ENCODE measurements at regions not wholly inside any gene's neighbourhood (a gene's known extent, or its start where the extent isn't known, plus 50 kb on each side); places are given as distances from the start of the nearest gene placed in this dataset.

GRCh38 chr6:6397842-6398241, 77.4 kb upstream of the F13A1 start:
- no peaks in the 10 kb centered on the region for H3K9me3 Mint-ChIP-seq
- CTCF ChIA-PET = no interaction called here
- no peak for ATAC-seq
- no peak overlapping the region for H3K4me3 Mint-ChIP-seq
- DNase-seq (ENCODE audit: low spot score) = no peak
- no peaks in the 10 kb centered on the region for H3K36me3 Mint-ChIP-seq
- POLR2A ChIA-PET = no interaction called here
- no peaks in the 10 kb centered on the region for H3K4me1 Mint-ChIP-seq
- TF ChIP-seq E2F4 (CRISPR knock-in tag; IDR thresholded peaks at IDR 0.05; ENCODE audit: borderline replicate concordance, low read depth) = no peak
- no peak for TF ChIP-seq NFYB (CRISPR knock-in tag; conservative IDR thresholded peaks at IDR 0.05; ENCODE audit: low read depth)
- TF ChIP-seq GABPB1 (CRISPR knock-in tag; IDR thresholded peaks at IDR 0.05) = no peak
- TF ChIP-seq ZNF425 (CRISPR knock-in tag; conservative IDR thresholded peaks at IDR 0.05) = no peak
- no peak for TF ChIP-seq E2F5 (CRISPR knock-in tag; IDR thresholded peaks at IDR 0.05)
- H3K27me3 Mint-ChIP-seq (ENCODE audit: low read depth) = no peaks in the 10 kb centered on the region
- no peak overlapping the region for H3K27ac Mint-ChIP-seq

- no peaks in the 10 kb centered on the region for H3K27me3 Mint-ChIP-seq (ENCODE audit: low read depth)
- no peak for DNase-seq (ENCODE audit: low spot score)
- no peaks in the 10 kb centered on the region for H3K36me3 Mint-ChIP-seq
- POLR2A ChIA-PET = no interaction called here
- H3K27ac Mint-ChIP-seq = no peak overlapping the region
- no peak for ATAC-seq
- CTCF ChIA-PET = no interaction called here
- no peak for TF ChIP-seq GRHL2 (CRISPR knock-in tag; IDR thresholded peaks at IDR 0.05; ENCODE audit: insufficient replicate concordance, severe bottlenecking)
- no peak overlapping the region for H3K4me3 Mint-ChIP-seq
- no peaks in the 10 kb centered on the region for H3K9me3 Mint-ChIP-seq
- no peaks in the 10 kb centered on the region for H3K4me1 Mint-ChIP-seq
These were observed 79.1 kb upstream of the F13A1 start for GRCh38 chr6:6399568-6399967.

GRCh38 chr6:6401401-6401800, 80.9 kb upstream of the F13A1 start:
- Mint-ChIP-seq H3K27me3 (ENCODE audit: low read depth) (no peaks in the 10 kb centered on the region), H3K27ac (no peak overlapping the region), H3K4me3 (no peak overlapping the region), H3K4me1 (0 out of 2 replicates have a peak, but pooled peaks cover 2% of the 10 kb centered on the region), H3K36me3 (no peaks in the 10 kb centered on the region), H3K9me3 (no peaks in the 10 kb centered on the region)
- TF ChIP-seq ZBTB43 (CRISPR knock-in tag; IDR thresholded peaks at IDR 0.05) = no peak
- no peak for TF ChIP-seq TEAD1 (CRISPR knock-in tag; IDR thresholded peaks at IDR 0.05)
- no peak for TF ChIP-seq ZNF425 (CRISPR knock-in tag; conservative IDR thresholded peaks at IDR 0.05)
- TF ChIP-seq HMGA2 (CRISPR knock-in tag; IDR thresholded peaks at IDR 0.05) = no peak
- TF ChIP-seq ZNF263 (CRISPR knock-in tag; IDR thresholded peaks at IDR 0.05; ENCODE audit: low read depth) = no peak
- no peak for TF ChIP-seq ZNF232 (CRISPR knock-in tag; IDR thresholded peaks at IDR 0.05)
- TF ChIP-seq ERG (CRISPR knock-in tag; IDR thresholded peaks at IDR 0.05) = no peak
- no peak for TF ChIP-seq E2F1 (CRISPR knock-in tag; IDR thresholded peaks at IDR 0.05)
- no peak for TF ChIP-seq ZNF512 (CRISPR knock-in tag; IDR thresholded peaks at IDR 0.05; ENCODE audit: borderline replicate concordance)
- TF ChIP-seq SOX15 (CRISPR knock-in tag; IDR thresholded peaks at IDR 0.05) = no peak
- no peak for TF ChIP-seq ZNF396 (CRISPR knock-in tag; IDR thresholded peaks at IDR 0.05; ENCODE audit: borderline replicate concordance)
- ChIA-PET POLR2A (no interaction called here), CTCF (no interaction called here)
- ATAC-seq = no peak
- DNase-seq (ENCODE audit: low spot score) = no peak
